Fibroblast of lung (primary cell): ENCODE measurements at regions not wholly inside any gene's neighbourhood (a gene's known extent, or its start where the extent isn't known, plus 50 kb on each side); places are given as distances from the start of the nearest gene placed in this dataset.

Experiments
- DNase-seq, 2 donors: peaks; one replicate each; pipeline versions ENCODE4 v3.0.0 to v3.0.0-alpha.2; 2010; ENCODE audit warnings: low read depth in 2 of 2
- H2AFZ ChIP-seq: 2 replicates; pipeline ENCODE4 v1.5.1; 2012; ENCODE audit warnings: low read length, control low read depth, inconsistent platforms
- H3K27ac ChIP-seq: 2 replicates; pipeline ENCODE4 v1.5.1; 2011; ENCODE audit warnings: low read length, control low read depth; ENCODE audit not compliant: insufficient read depth
- H3K27me3 ChIP-seq: 2 replicates; pipeline ENCODE4 v1.5.1; 2011; ENCODE audit warnings: mild to moderate bottlenecking, low read length; ENCODE audit not compliant: control insufficient read depth, insufficient read depth
- H3K36me3 ChIP-seq: 2 replicates; pipeline ENCODE4 v1.5.1; 2011; ENCODE audit warnings: low read length; ENCODE audit not compliant: control insufficient read depth, insufficient read depth
- H3K4me1 ChIP-seq: 2 replicates; pipeline ENCODE4 v1.5.1; 2011; ENCODE audit warnings: low read length; ENCODE audit not compliant: control insufficient read depth, insufficient read depth; ENCODE audit errors: extremely low read depth
- H3K4me2 ChIP-seq: 2 replicates; pipeline ENCODE4 v1.5.1; 2011; ENCODE audit warnings: low read length, control low read depth; ENCODE audit not compliant: insufficient read depth; ENCODE audit errors: extremely low read depth
- H3K4me3 ChIP-seq, 4 experiments: fragments of 200-600 bp in 1 of 4; sonication (generic) in 1 of 4; replicated peaks in 1 of 4; 2 replicates each; pipeline ENCODE4 v1.5.1; 2011 to 2016; ENCODE audit warnings: low read length in 4 of 4, low read depth in 3 of 4, mild to moderate bottlenecking in 3 of 4, control low read depth in 2 of 4, inconsistent platforms in 1 of 4, mixed read lengths in 1 of 4; ENCODE audit not compliant: insufficient read depth in 1 of 4; ENCODE audit errors: control extremely low read depth in 1 of 4
- H3K79me2 ChIP-seq: 2 replicates; pipeline ENCODE4 v1.5.1; 2012; ENCODE audit warnings: mild to moderate bottlenecking, low read length, inconsistent platforms; ENCODE audit not compliant: control insufficient read depth, insufficient read depth
- H3K9ac ChIP-seq: 2 replicates; pipeline ENCODE4 v1.5.1; 2011; ENCODE audit warnings: mild to moderate bottlenecking, low read length, control low read depth; ENCODE audit not compliant: insufficient read depth
- H3K9me3 ChIP-seq: 2 replicates; pipeline ENCODE4 v1.5.1; 2012; ENCODE audit warnings: low read depth, low read length; ENCODE audit not compliant: control insufficient read depth, insufficient read depth
- H4K20me1 ChIP-seq: 2 replicates; pipeline ENCODE4 v1.5.1; 2011; ENCODE audit warnings: low read length; ENCODE audit not compliant: control insufficient read depth, insufficient read depth; ENCODE audit errors: extremely low read depth
- EZH2 ChIP-seq: IDR thresholded peaks from 2 replicates; pipeline ENCODE4 v1.5.1; 2012; ENCODE audit warnings: low read length, control low read depth, mild to moderate bottlenecking; ENCODE audit errors: missing control alignments
- TF ChIP-seq, protein P1 (sequence below), 2 donors: IDR thresholded peaks in 1 of 2; conservative IDR thresholded peaks in 1 of 2; 1 replicate in 1 of 2; 2 replicates in 1 of 2; pipeline ENCODE4 v1.5.1; 2011 to 2012; ENCODE audit warnings: low read length in 2 of 2, control low read depth in 1 of 2, inconsistent platforms in 1 of 2, low read depth in 1 of 2, mild to moderate bottlenecking in 1 of 2

GRCh38 chr4:173837517-173837916 is 307.5 kb upstream of the HAND2 start:
- Histone ChIP-seq H4K20me1 (no peaks in the 10 kb centered on the region), H3K79me2 (no peaks in the 10 kb centered on the region), H3K4me2 (no peak overlapping the region)

GRCh38 chr4:173835903-173836302 is 305.9 kb upstream of the HAND2 start:
- no peak overlapping the region for H3K9ac ChIP-seq
- DNase-seq = peak; percentile 56
- no peaks in the 10 kb centered on the region for H3K4me1 ChIP-seq
- no peak overlapping the region for H3K4me3 ChIP-seq
- H3K79me2 ChIP-seq = no peaks in the 10 kb centered on the region
- H3K4me2 ChIP-seq = no peak overlapping the region
- H4K20me1 ChIP-seq = no peaks in the 10 kb centered on the region
- no peaks in the 10 kb centered on the region for H3K27me3 ChIP-seq
- no peaks in the 10 kb centered on the region for H3K9me3 ChIP-seq
- H2AFZ ChIP-seq = no peak overlapping the region
- TF ChIP-seq, protein P1, sequence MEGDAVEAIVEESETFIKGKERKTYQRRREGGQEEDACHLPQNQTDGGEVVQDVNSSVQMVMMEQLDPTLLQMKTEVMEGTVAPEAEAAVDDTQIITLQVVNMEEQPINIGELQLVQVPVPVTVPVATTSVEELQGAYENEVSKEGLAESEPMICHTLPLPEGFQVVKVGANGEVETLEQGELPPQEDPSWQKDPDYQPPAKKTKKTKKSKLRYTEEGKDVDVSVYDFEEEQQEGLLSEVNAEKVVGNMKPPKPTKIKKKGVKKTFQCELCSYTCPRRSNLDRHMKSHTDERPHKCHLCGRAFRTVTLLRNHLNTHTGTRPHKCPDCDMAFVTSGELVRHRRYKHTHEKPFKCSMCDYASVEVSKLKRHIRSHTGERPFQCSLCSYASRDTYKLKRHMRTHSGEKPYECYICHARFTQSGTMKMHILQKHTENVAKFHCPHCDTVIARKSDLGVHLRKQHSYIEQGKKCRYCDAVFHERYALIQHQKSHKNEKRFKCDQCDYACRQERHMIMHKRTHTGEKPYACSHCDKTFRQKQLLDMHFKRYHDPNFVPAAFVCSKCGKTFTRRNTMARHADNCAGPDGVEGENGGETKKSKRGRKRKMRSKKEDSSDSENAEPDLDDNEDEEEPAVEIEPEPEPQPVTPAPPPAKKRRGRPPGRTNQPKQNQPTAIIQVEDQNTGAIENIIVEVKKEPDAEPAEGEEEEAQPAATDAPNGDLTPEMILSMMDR (conservative IDR thresholded peaks at IDR 0.05 in 1 of 2, IDR thresholded peaks at IDR 0.05 in 1 of 2; ENCODE audit: low read depth in 1 of 2, low read length in 2 of 2) = no peak
- no peak for TF ChIP-seq EZH2
- H3K36me3 ChIP-seq = no peaks in the 10 kb centered on the region
- H3K27ac ChIP-seq = no peak overlapping the region

More at GRCh38 chr4:173837517-173837916, 307.5 kb upstream of the HAND2 start:
- Histone ChIP-seq H3K27me3 (no peaks in the 10 kb centered on the region), H3K4me1 (no peaks in the 10 kb centered on the region), H3K9ac (no peak overlapping the region), H3K27ac (no peak overlapping the region), H3K4me3 (no peak overlapping the region), H2AFZ (no peak overlapping the region), H3K9me3 (no peaks in the 10 kb centered on the region), H3K36me3 (no peaks in the 10 kb centered on the region)
- no peak for DNase-seq
- no peak for TF ChIP-seq EZH2
- TF ChIP-seq, protein P1 (conservative IDR thresholded peaks at IDR 0.05 in 1 of 2, IDR thresholded peaks at IDR 0.05 in 1 of 2; ENCODE audit: low read depth in 1 of 2, low read length in 2 of 2) = no peak

- H2AFZ ChIP-seq = no peak overlapping the region
- H3K4me3 ChIP-seq = no peak overlapping the region
- H3K27ac ChIP-seq = no peak overlapping the region
- no peak overlapping the region for H3K9ac ChIP-seq
- DNase-seq = peak in 1 of 2 donors; percentile 8
- no peaks in the 10 kb centered on the region for H3K9me3 ChIP-seq
- H3K4me1 ChIP-seq = no peaks in the 10 kb centered on the region
- no peaks in the 10 kb centered on the region for H3K27me3 ChIP-seq
- no peaks in the 10 kb centered on the region for H3K36me3 ChIP-seq
- no peaks in the 10 kb centered on the region for H4K20me1 ChIP-seq
- no peaks in the 10 kb centered on the region for H3K79me2 ChIP-seq
- no peak overlapping the region for H3K4me2 ChIP-seq
- TF ChIP-seq EZH2 = no peak
- TF ChIP-seq, protein P1 (conservative IDR thresholded peaks at IDR 0.05 in 1 of 2, IDR thresholded peaks at IDR 0.05 in 1 of 2; ENCODE audit: low read depth in 1 of 2, low read length in 2 of 2) = no peak
Observed at GRCh38 chr4:173834151-173834550, 304.1 kb upstream of the HAND2 start.
